ENCODE measurements at regions not wholly inside any gene's neighbourhood (a gene's known extent, or its start where the extent isn't known, plus 50 kb on each side); places are given as distances from the start of the nearest gene placed in this dataset.

DNA sequence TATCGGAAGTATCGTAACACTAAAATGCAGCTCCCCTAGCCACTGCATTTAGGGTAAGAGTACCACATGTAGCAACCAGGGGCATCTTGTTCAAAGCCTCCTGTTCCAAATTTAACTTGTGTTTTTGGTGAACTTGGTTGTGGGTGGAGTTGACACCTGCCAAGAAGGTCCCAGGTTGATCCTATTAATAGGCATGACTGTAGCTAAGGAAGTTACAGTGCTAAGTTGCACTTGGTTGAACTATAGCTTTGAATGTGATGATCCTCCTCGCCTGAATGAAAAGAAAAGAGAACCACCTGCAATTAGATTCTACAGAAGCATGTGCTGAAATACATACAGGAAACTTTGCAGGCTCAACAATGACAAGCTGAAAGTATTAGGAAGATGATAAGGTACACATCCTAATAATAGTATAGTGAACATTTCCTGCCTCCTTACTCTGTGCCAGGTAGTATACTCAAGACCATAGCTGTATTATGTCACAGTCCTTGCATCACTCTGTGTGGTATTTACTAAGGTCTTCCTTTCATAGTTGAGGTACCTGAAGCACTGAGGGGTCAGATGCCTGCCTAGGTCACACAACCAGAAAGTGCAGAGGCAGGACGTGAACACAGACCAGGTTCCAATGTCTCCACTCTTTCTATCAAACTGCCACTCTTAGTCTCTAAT, 64.5 kb upstream of the PIP5K1B start:
- H3K27me3 ChIP-seq (replicated peaks; ENCODE audit: insufficient read depth): no peaks in the 10 kb centered on the region
- H3K4me3 ChIP-seq: no peak overlapping the region
- no peak overlapping the region for H3K9ac ChIP-seq
- H3K36me3 ChIP-seq (ENCODE audit: low read depth): no peaks in the 10 kb centered on the region
- H3K9me2 ChIP-seq (ENCODE audit: insufficient read depth): no peaks in the 10 kb centered on the region
- no peak overlapping the region for H2AFZ ChIP-seq
- no peaks in the 10 kb centered on the region for H3K79me2 ChIP-seq (ENCODE audit: insufficient read depth)
- H3K4me1 ChIP-seq (ENCODE audit: insufficient read depth): no peaks in the 10 kb centered on the region
- H3K4me2 ChIP-seq (ENCODE audit: unreplicated experiment): no peak overlapping the region
- no peaks in the 10 kb centered on the region for H4K20me1 ChIP-seq (ENCODE audit: insufficient read depth)
- no peak overlapping the region for H3K27ac ChIP-seq
- TF ChIP-seq EZH2phosphoT487 (IDR thresholded peaks at IDR 0.05; ENCODE audit: insufficient read depth, low read depth): no peak
- TF ChIP-seq EZH2 (IDR thresholded peaks at IDR 0.05; ENCODE audit: insufficient read depth, poor library complexity, severe bottlenecking): no peak
- WGBS, 2 experiments (ENCODE audit: low coverage in 1 of 2, low lambda C conversion rate in 2 of 2, missing lambda C conversion rate in 2 of 2): 53 to 54% methylated on average over 4 of the region's 4 CpGs
- H3F3A ChIP-seq (ENCODE audit: insufficient read depth): no peaks in the 10 kb centered on the region
- in situ Hi-C loops (cut with MboI): no loop called here
- no peaks in the 10 kb centered on the region for H3K9me3 ChIP-seq (ENCODE audit: low read depth)
- DNase-seq: no peak

DNA sequence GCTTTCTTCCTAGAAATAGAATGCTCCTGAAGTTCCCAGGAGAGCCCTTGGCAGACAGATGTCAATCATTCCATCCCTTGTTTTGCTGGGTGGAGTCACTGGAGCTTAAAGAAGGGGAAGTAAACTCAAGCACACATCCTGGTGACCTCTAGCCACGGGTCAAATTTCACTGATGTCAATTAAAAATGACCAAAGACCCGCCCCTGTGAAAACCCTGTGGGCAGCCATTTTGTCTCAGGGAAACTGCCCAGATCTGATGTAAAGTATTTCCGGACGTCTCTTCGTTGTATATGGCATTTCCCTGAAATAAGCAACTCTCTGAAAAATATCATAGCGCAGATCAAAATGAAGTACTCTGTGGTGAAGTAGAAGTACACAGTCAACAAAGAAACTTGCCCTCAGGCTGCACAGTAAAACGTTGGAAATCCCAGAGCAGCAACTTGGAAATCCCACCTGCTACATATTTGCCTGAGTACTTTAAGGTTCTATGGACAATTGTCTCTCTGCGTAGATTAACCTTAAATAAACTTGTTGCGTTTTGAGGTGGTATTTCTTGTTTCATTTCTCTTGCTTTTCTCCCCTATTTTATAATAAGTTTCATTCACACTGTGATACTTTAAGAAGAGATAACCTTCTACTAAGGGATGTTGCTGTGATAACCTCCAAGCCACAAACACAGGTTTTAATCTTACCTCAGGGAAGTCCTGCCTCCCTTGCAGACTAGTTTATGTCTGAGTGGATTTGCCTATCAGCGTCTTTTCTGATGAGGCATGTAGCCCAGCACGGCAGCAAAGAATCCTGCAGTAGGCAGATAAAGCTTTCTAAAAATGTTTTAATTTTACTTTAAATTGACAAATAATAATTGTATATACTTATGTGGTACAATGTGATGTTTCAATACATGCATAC, 60.9 kb upstream of the PIP5K1B start:
- Histone ChIP-seq H3K36me3 (ENCODE audit: low read depth) (no peaks in the 10 kb centered on the region), H3K4me1 (ENCODE audit: insufficient read depth) (no peaks in the 10 kb centered on the region), H3F3A (ENCODE audit: insufficient read depth) (no peaks in the 10 kb centered on the region), H3K9me3 (ENCODE audit: low read depth) (no peaks in the 10 kb centered on the region), H3K79me2 (ENCODE audit: insufficient read depth) (no peaks in the 10 kb centered on the region), H4K20me1 (ENCODE audit: insufficient read depth) (no peaks in the 10 kb centered on the region), H3K27ac (no peak overlapping the region), H2AFZ (no peak overlapping the region), H3K9ac (no peak overlapping the region), H3K4me2 (ENCODE audit: unreplicated experiment) (no peak overlapping the region), H3K4me3 (no peak overlapping the region), H3K9me2 (ENCODE audit: insufficient read depth) (no peaks in the 10 kb centered on the region), H3K27me3 (replicated peaks; ENCODE audit: insufficient read depth) (no peaks in the 10 kb centered on the region)
- WGBS, 2 experiments (ENCODE audit: low coverage in 1 of 2, low lambda C conversion rate in 2 of 2, missing lambda C conversion rate in 2 of 2): 37% methylated on average over 11 of the region's 11 CpGs
- in situ Hi-C loops (cut with MboI): no loop called here
- TF ChIP-seq EZH2 (IDR thresholded peaks at IDR 0.05; ENCODE audit: insufficient read depth, poor library complexity, severe bottlenecking): no peak
- no peak for TF ChIP-seq EZH2phosphoT487 (IDR thresholded peaks at IDR 0.05; ENCODE audit: insufficient read depth, low read depth)
- no peak for DNase-seq

DNA sequence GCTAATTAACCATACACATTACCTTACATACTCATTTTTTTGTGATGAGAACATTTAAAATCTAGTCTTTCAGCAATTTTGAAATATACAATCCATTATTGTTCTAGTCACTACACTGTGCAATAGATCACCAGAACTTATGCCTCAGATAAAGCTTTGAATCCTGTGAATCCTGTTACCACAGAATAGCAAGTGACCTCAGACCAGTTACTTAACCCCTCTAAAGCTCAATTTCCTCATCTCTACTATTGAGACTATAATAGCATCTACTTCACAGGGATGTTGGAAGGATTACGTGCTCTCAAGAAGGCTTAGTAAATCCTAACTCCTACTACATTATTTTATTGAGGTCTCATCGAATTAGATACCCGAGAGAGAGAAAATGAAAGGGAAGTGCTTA, 60.2 kb upstream of the PIP5K1B start:
- in situ Hi-C loops (cut with MboI): no loop called here
- Histone ChIP-seq H3K4me3 (no peak overlapping the region), H3K9me3 (ENCODE audit: low read depth) (no peaks in the 10 kb centered on the region), H3K4me1 (ENCODE audit: insufficient read depth) (no peaks in the 10 kb centered on the region), H3K27me3 (replicated peaks; ENCODE audit: insufficient read depth) (no peaks in the 10 kb centered on the region), H3K9ac (no peak overlapping the region), H3K4me2 (ENCODE audit: unreplicated experiment) (no peak overlapping the region), H3F3A (ENCODE audit: insufficient read depth) (no peaks in the 10 kb centered on the region), H3K36me3 (ENCODE audit: low read depth) (no peaks in the 10 kb centered on the region), H2AFZ (no peak overlapping the region), H4K20me1 (ENCODE audit: insufficient read depth) (no peaks in the 10 kb centered on the region), H3K79me2 (ENCODE audit: insufficient read depth) (no peaks in the 10 kb centered on the region), H3K9me2 (ENCODE audit: insufficient read depth) (no peaks in the 10 kb centered on the region), H3K27ac (no peak overlapping the region)
- DNase-seq: no peak
- TF ChIP-seq EZH2 (IDR thresholded peaks at IDR 0.05; ENCODE audit: insufficient read depth, poor library complexity, severe bottlenecking): no peak
- no peak for TF ChIP-seq EZH2phosphoT487 (IDR thresholded peaks at IDR 0.05; ENCODE audit: insufficient read depth, low read depth)
- 24 to 36% methylated on average over 3 of the region's 3 CpGs for WGBS, 2 experiments (ENCODE audit: low coverage in 1 of 2, low lambda C conversion rate in 2 of 2, missing lambda C conversion rate in 2 of 2)

DNA sequence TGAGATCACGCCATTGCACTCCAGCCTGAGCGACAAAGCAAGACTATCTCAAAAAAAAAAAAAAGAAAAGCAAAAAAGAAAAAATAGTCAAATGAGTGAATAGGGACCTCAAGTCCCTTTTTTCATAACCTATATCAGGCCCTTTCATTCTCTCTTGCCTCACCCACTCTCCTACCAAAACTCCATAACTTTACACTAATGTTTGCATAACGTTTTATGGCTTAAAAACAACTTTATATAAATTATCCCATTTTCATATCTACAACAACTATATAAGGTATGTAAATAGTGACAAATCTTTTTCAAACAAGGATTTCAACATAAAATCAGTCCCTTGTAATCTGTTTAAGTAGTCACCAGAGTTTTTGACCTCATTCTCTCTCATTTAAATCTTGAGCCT, 56.9 kb upstream of the PIP5K1B start:
- no peaks in the 10 kb centered on the region for H3K79me2 ChIP-seq (ENCODE audit: insufficient read depth)
- no peaks in the 10 kb centered on the region for H3K36me3 ChIP-seq (ENCODE audit: low read depth)
- no peaks in the 10 kb centered on the region for H4K20me1 ChIP-seq (ENCODE audit: insufficient read depth)
- TF ChIP-seq EZH2phosphoT487 (IDR thresholded peaks at IDR 0.05; ENCODE audit: insufficient read depth, low read depth) (no peak), EZH2 (IDR thresholded peaks at IDR 0.05; ENCODE audit: insufficient read depth, poor library complexity, severe bottlenecking) (no peak)
- no peaks in the 10 kb centered on the region for H3K27me3 ChIP-seq (replicated peaks; ENCODE audit: insufficient read depth)
- no peaks in the 10 kb centered on the region for H3K4me1 ChIP-seq (ENCODE audit: insufficient read depth)
- no peaks in the 10 kb centered on the region for H3K9me3 ChIP-seq (ENCODE audit: low read depth)
- no peak overlapping the region for H3K27ac ChIP-seq
- no peak overlapping the region for H3K4me3 ChIP-seq
- no peaks in the 10 kb centered on the region for H3K9me2 ChIP-seq (ENCODE audit: insufficient read depth)
- no peak overlapping the region for H3K4me2 ChIP-seq (ENCODE audit: unreplicated experiment)
- no peak for DNase-seq
- no peak overlapping the region for H3K9ac ChIP-seq
- in situ Hi-C loops (cut with MboI): no loop called here
- no peak overlapping the region for H2AFZ ChIP-seq
- no peaks in the 10 kb centered on the region for H3F3A ChIP-seq (ENCODE audit: insufficient read depth)
- 9 to 25% methylated on average over 3 of the region's 3 CpGs for WGBS, 2 experiments (ENCODE audit: low coverage in 1 of 2, low lambda C conversion rate in 2 of 2, missing lambda C conversion rate in 2 of 2)
